GM19467 (cell line): ENCODE measurements at regions not wholly inside any gene's neighbourhood (a gene's known extent, or its start where the extent isn't known, plus 50 kb on each side); places are given as distances from the start of the nearest gene placed in this dataset.

Experiments used
- ATAC-seq: cut with Tn5 transposase; IDR thresholded peaks from one replicate; pipeline ENCODE4 v1.9.1; 2021; ENCODE audit warnings: mild to moderate bottlenecking, moderate library complexity; ENCODE audit not compliant: unreplicated experiment

GRCh38 chr7:32194537-32194936 is 124.3 kb upstream of the PDE1C start:
- no peak for ATAC-seq

DNA sequence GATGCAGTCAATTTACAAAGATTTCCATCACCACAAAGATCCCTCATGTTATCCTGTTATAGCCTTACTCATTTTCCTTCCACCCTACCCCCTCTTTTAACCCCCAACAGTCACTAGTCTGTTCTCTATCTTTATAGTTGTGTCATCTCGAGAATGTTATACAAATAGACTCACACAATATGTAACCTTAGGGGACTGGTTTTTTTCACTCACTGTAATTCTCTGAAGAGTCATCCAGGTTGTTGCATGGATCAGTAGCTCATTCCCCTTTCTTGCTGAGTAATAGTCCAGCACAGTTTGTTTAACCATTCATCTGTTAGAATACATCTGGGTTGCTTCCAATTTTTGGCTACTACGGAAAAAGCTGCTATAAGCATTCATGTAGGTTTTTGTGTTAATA is 121.1 kb upstream of the PDE1C start:
- no peak for ATAC-seq

DNA sequence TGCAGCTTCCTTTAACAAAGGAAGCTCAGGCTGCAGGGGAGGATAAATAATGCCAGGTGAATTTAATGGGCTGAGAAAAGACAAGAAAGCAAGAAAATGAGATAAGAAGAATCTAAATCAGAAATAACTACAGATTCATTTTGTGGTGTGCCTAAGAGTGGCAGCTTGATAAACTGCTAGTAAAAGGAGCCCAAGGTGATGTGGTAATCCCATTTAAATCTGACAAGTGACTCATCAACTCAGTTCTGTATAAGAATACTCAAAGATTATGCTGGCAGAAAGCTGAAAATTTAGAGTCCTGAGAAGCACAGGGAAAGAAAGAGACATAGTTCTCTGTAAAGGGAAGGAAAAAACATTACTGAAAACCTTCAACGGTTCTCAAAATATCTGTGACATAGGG is 109.4 kb upstream of the PDE1C start:
- ATAC-seq: no peak

DNA sequence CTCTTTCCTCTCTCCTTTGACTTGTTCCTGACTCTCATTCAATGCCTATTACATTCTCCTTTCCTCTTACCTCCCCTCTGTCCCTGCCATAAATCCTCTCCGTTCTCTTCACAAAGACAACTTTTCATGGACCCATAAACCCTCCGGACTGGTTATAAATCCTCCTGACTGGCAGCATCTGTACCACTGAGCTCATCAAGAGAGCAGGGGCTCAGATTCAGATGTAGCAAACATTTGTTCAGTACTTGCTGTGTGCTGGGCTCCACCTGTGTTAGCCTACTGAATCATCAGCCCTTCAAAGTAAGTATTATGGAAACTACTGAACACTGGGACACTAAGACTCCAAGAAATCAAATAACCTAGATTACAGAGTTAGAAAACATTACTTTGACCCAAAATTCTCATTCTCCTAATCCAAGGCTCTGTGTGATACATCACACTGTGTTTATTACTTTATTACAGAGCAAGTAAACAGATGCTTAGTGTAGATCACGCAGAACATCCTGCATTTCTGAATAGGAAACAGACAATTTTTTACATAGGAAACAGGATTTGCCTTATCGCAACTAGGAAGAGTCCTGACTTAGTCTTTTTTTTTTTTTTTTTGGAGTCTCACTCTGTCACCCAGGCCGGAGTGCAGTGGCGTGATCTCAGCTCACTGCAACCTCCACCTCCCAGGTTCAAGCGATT is 108.6 kb upstream of the PDE1C start:
- no peak for ATAC-seq

DNA sequence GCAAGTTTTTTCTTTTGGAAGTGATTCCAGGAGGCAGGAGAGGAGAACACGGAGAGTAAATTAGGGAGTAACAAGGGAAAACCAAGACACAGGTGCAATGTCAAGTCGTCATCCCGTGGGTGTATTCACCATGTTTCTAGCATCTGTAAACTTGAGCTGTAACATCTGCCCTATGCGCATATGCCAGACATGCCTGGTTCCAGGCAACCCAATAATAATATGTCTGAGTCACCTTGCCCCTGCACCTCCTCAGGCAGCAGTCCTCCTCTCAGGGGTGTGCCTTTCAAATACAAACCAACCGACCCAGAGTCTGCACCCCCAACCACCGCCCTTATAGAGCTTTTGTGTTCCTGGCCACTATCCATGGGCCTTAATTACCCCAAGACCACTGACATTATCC is 107.0 kb upstream of the PDE1C start:
- no peak for ATAC-seq

DNA sequence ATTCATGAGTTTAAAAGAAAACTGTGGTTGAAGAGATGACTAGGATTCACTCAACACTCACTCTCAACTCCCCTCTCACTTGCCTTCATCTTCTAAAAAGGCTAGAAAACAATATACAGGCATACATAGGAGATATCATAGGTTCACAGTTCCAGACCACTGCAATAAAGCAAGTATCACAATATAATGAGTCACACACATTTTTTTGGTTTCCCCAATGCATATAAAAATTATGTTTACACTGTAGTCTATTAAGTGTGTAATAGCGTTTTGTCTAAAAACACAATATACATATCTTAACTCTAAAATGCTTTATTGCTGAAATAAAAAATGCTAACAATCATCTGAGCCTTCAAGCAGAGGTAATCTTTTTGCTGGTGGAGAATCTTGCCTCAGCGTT is 104.9 kb upstream of the PDE1C start:
- ATAC-seq: no peak

- ATAC-seq: no peak
Measured at GRCh38 chr7:32171248-32171647, 101.0 kb upstream of the PDE1C start.

- no peak for ATAC-seq
Measured at GRCh38 chr7:32170838-32171237, 100.6 kb upstream of the PDE1C start.

- no peak for ATAC-seq
Measured at GRCh38 chr7:32169228-32169627, 99.0 kb upstream of the PDE1C start.

GRCh38 chr7:32167815-32168214 is 97.6 kb upstream of the PDE1C start:
- no peak for ATAC-seq

DNA sequence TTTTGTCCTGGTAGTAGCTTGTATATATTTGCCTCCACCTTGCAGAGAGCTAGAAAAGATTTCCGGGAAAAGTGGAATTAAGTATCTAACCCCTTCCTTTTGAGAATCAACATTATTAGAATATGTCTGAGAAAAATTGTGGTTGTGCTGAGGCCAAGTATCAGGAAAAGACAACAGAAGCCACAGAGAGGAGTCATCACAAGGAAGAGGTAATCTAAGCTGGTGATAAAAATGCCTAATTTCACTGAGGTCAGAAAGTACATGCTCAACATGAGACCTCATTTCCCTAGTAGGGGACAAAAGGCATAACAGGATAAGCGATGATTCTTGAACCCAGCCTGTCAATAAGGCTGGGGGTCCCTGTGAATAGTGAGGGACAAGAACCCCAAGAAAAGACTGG is 97.0 kb upstream of the PDE1C start:
- ATAC-seq: no peak

GRCh38 chr7:32164341-32164996 is 94.3 kb upstream of the PDE1C start:
- no peak for ATAC-seq

DNA sequence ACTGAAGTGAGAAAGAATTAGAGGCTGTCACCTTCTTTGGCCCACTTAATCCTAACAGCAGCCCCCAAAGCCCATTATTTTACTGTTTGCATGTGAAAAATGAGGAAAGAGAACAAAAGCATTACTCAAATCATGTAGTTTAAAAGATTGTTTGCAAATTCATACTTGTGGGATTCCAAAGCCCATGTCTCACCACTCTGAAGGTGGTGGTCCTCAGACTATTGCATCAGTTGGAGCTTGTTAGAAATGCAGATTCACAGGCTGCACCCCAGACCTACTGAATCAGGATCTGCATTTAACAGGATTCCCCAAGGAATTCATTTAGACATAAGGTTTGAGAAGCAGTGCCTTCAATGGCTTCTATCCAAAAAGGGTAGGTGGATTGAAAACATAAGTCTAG is 93.7 kb upstream of the PDE1C start:
- ATAC-seq: no peak

DNA sequence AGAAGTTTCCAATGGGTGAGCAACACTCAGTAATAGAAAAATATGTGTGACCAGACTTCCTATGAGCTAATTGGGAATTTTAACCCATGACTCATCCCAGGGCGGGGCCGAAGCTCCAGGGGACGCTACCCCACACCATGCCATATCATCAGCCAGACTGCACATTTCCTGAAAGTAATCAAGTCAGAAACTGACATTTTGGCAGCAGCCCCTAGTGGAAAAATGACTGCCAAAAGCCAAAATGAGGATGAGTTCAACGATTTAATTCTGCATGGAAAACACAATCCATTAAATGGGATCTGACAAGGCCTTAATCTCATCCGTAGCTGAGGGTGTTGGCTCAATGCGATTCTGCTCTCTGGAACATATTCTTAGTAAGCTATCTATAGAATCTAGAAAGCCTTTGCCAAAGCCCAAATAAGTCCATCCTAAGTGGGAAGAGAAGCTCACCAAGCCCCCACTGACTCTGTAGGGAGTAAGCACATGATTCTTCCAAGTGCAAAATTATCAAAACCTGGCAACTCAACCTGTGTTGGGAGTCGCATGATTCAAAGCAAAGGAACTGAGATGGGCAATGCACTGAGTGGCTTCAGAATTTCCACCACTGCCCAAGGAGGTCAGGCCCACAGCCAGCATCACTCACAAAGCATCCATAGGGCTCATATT is 93.1 kb upstream of the PDE1C start:
- ATAC-seq: no peak

GRCh38 chr7:32161708-32162107 is 91.5 kb upstream of the PDE1C start:
- no peak for ATAC-seq

DNA sequence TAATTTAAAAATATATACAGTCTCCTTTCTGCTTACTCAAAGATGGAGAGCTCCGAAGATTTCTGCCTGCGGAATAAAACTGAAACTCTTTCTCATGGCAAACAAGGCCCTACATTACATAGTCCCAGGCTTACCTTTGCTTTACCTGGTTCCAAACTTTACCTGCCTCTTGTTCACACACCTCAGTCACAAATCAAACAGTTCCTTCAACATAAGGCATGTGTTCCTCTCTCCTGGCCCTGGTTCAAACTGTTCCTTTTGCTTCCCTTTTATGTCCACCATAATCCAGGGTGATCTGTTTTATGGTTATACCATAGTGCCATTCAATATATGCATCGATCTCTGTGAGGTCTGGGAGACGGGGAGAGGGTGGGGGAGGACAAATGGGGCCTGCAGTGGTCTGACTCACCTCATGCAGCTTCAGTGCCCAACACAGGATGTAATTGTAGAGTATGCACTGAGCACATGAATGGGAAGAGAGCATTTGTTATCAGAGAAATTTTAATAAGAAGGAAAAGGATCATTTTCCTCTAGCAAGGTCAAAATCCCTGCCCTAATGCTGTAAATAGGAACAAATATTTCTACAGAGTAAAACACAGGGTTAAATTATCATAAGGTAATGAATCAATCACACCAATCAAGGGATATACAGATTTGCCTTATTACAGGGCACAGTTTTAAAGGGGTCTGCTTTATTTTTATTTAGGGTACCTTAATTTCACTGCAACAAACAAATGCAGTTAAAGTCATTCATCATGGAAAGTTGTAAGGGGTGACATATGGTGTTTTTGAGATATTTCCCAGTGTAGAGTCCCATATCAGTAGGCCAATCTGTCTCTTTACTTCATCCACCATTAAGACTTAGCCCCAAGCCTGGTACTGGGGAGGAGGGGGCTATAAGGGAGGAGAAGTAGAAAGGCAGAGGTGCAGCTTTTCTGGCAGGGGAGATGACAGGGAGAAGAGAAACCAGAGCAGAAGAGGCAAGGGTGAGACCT is 88.8 kb upstream of the PDE1C start:
- no peak for ATAC-seq

DNA sequence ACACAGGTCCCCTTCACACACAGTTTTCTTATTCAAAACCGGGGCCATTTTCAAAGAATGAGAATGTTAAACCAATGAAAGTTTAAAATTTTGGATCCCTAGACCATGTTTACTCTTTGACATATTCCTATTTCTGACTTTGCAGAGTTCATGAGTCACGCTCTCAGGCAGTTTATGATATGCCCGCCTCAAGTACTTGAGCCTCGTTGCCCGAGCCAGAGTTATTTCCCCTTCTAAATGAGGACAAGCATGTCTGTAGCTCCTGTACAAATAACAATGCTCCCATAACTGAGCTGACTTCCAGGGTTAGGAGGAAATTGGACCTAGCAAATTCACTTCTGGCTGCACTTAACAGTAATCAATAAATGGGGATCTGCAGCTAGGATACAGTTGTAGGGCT is 87.9 kb upstream of the PDE1C start:
- ATAC-seq: no peak

DNA sequence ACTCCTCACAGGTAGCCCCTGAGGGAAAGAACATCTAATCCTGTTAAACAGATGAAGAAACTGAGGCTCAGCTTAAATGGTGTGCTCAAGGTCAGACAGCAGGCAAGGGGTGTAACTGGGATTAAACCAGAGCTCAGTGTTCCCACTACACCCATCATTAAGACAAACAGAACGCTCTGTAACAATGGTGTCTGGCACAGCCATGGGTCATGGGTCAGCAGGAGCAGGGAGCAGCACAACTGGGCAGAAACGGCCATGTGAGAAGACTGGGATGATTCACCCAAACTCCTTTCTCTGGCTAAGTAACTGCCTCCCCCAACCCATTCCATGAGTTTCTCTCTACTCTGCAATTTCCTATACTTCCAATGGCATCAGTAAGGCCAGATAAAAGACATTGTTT is 85.5 kb upstream of the PDE1C start:
- ATAC-seq: no peak

- no peak for ATAC-seq
Measured at GRCh38 chr7:32154797-32155196, 84.6 kb upstream of the PDE1C start.

GRCh38 chr7:32153006-32153405 is 82.8 kb upstream of the PDE1C start:
- no peak for ATAC-seq

GRCh38 chr7:32152576-32152975 is 82.4 kb upstream of the PDE1C start:
- ATAC-seq: no peak
